ENCODE measurements at regions not wholly inside any gene's neighbourhood (a gene's known extent, or its start where the extent isn't known, plus 50 kb on each side); places are given as distances from the start of the nearest gene placed in this dataset.

- peak; percentile 73 for TF ChIP-seq CTCF (conservative IDR thresholded peaks at IDR 0.05; ENCODE audit: low read depth, low read length)
- no peak for TF ChIP-seq EZH2phosphoT487 (IDR thresholded peaks at IDR 0.05; ENCODE audit: borderline replicate concordance, low read length)
- TF ChIP-seq EZH2 (IDR thresholded peaks at IDR 0.05; ENCODE audit: low read length, unreplicated experiment) = no peak
Measured at GRCh38 chr4:100742045-100742444, 224.2 kb upstream of the EMCN start.
